ENCODE measurements at regions not wholly inside any gene's neighbourhood (a gene's known extent, or its start where the extent isn't known, plus 50 kb on each side); places are given as distances from the start of the nearest gene placed in this dataset.

- Histone ChIP-seq H3K79me2 (ENCODE audit: insufficient read depth, low read length) (no peaks in the 10 kb centered on the region), H3T11ph (ENCODE audit: low read length) (no peak overlapping the region), H3K56ac (ENCODE audit: insufficient read length, low read depth, low read length) (no peak overlapping the region), H4K8ac (replicated peaks; ENCODE audit: insufficient read length, low read depth, low read length) (no peak overlapping the region), H2AK5ac (ENCODE audit: insufficient read length, low read length) (no peak overlapping the region), H3K9me3 (ENCODE audit: control insufficient read depth, low read depth, low read length) (no peaks in the 10 kb centered on the region), H3K27ac (ENCODE audit: insufficient read length, low read depth, low read length) (no peak overlapping the region), H3K4ac (ENCODE audit: low read depth, low read length) (no peak overlapping the region), H2BK5ac (ENCODE audit: insufficient read length, low read length) (no peak overlapping the region), H4K91ac (ENCODE audit: insufficient read length, low read depth, low read length) (no peak overlapping the region), H3K18ac (ENCODE audit: insufficient read length, low read depth, low read length) (no peak overlapping the region), H3K27me3 (ENCODE audit: insufficient read depth, low read length) (no peaks in the 10 kb centered on the region), H3K4me2 (ENCODE audit: insufficient read depth, insufficient read length, low read length) (no peak overlapping the region), H4K5ac (ENCODE audit: insufficient read length, low read depth, low read length) (no peak overlapping the region), H3K23ac (ENCODE audit: insufficient read length, low read depth, low read length) (no peak overlapping the region), H2BK15ac (ENCODE audit: low read depth, low read length) (no peak overlapping the region), H3K23me2 (ENCODE audit: insufficient read length, low read depth, low read length, poor library complexity, severe bottlenecking) (no peaks in the 10 kb centered on the region), H3K14ac (ENCODE audit: insufficient read depth, low read length) (no peak overlapping the region), H2BK120ac (ENCODE audit: low read depth, low read length, poor library complexity, severe bottlenecking) (no peak overlapping the region), H2AFZ (ENCODE audit: low read length) (no peak overlapping the region), H2BK20ac (ENCODE audit: low read depth, low read length, poor library complexity, severe bottlenecking) (no peak overlapping the region), H2BK12ac (ENCODE audit: insufficient read length, low read depth, low read length) (no peak overlapping the region), H3K4me1 (ENCODE audit: insufficient read depth, low read length) (no peaks in the 10 kb centered on the region; the same call in 1 of the 2 replicates), H3K79me1 (ENCODE audit: insufficient read depth, low read depth, low read length, poor library complexity, severe bottlenecking) (no peaks in the 10 kb centered on the region), H3K9ac (ENCODE audit: extremely low read depth, insufficient read length, low read length) (no peak overlapping the region), H4K20me1 (ENCODE audit: control insufficient read depth, insufficient read depth, insufficient read length) (no peaks in the 10 kb centered on the region)
- Mint-ChIP-seq H3K27me3 (ENCODE audit: low read depth) (peaks cover 3% of the 10 kb centered on the region; the same call in 1 of the 2 replicates), H3K9me3 (no peaks in the 10 kb centered on the region), H3K4me3 (no peak overlapping the region), H3K36me3 (ENCODE audit: insufficient read depth in 1 of 3, low read depth in 3 of 3) (no peaks in the 10 kb centered on the region), H3K27ac (no peak overlapping the region; a peak in 1 of 7 replicates), H3K4me1 (peaks cover 39 to 41% of the 10 kb centered on the region in 2 experiments)
- no peak for TF ChIP-seq CTCF (conservative IDR thresholded peaks at IDR 0.05)
- DNase-seq, result no peak
- WGBS (ENCODE audit: extremely low coverage, insufficient read length, low lambda C conversion rate), result no CpG with 5 or more reads among the region's 4 CpGs
These were observed 133.0 kb upstream of the TMEM161B start for GRCh38 chr5:88401686-88402085.
